ENCODE measurements at regions not wholly inside any gene's neighbourhood (a gene's known extent, or its start where the extent isn't known, plus 50 kb on each side); places are given as distances from the start of the nearest gene placed in this dataset.
"Not testable (repeated sequence)": the region's sequence is repeated elsewhere in the genome, so short reads cannot be mapped to it uniquely, and the experiment has no call there.

DNA sequence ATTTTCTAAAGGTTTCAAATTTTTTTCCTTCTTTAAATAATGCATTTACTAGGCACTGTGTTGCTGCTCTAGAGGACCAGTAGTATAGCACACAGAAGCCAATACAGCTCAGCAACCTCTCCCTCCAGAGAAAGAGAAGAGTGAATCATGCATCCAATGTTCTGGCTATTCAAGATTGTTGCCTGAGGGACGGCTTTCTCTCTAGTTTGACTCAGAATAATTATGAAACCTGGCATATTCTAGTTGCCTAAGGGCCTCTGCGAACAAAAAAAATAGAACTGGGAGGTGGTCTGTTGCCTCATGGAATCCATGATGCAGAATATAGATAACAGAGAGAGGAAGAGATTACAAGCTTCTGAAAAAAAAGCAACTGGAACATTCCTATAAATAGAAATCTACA lies 1233.3 kb upstream of the PABPC4L start:
- DNase-seq: no peak

DNA sequence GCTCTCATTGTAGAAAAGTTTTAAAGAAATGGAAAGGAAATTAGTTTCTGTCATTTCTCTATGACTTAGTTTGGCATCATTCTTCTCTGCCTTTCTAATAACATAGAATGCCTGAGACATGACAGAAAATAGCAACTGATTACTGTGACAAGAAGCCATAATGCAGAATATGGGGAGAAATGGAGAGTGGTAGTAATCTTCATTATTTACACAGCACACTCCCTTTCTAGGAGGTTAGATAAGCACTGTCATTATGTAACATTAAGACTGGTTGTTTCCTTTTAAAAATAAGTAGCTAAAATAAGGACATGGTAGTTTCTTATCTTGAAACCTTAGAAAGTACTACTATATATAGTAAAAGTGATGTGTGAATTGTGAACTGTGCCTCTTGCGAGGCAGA lies 1227.9 kb upstream of the PABPC4L start:
- no peak for DNase-seq

DNA sequence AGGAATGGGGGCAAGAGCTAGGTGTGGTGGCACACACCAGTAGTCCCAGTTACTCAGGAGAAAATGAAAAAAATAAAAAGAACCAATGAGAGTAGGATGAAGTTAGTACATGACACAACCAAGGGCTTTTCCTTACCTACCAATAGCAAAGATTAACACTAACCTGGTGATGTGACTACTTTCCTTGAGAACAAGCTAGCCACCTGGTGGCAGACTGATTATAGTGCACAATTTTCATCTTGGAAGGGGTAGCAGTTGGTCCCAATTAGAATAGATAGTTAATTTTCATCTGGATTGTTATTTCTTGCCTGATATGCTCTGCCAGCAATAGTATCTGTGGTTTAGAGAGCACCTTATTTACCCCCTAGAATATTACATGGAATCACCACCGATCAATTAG lies 1216.8 kb upstream of the PABPC4L start:
- DNase-seq: peak; percentile 59

DNA sequence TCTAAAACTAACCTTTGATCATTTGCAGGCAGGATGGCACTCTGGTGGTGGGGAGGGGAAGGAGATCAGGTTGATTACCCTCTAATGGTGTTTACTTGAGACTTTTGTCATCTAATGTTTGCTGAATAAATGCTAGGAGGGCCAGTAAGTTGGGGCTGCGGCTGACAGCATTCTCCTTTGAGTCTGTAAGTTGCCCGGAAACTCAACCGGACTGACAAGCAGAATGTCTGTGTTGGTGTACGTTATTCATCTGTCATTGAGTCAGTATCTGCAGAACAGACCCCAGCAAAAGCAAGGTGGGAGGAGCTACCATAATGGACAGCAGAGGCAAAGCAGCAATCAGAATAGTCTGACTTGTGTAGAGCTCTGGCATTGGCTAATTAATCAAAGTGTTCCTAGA lies 1210.6 kb upstream of the PABPC4L start:
- DNase-seq: peak; percentile 2

DNA sequence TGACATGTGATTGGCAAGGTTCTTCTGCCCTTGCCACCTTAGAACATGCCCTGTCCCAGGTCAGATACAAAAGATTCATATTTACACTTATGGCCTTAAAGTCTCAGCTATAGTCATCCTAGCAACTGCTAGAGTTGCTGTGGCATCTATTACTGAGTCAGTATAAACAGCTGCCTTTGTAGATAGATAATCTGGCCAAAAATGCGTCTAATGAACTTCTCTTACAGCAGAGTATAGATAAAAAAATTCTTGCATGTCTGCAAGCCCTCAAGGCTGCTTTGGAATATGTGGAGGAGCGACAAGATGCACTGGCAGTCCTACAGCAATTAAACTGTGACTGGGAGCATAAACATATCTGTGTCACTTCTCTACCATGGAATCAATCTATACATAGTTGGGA lies 1209.7 kb upstream of the PABPC4L start:
- DNase-seq: no peak

DNA sequence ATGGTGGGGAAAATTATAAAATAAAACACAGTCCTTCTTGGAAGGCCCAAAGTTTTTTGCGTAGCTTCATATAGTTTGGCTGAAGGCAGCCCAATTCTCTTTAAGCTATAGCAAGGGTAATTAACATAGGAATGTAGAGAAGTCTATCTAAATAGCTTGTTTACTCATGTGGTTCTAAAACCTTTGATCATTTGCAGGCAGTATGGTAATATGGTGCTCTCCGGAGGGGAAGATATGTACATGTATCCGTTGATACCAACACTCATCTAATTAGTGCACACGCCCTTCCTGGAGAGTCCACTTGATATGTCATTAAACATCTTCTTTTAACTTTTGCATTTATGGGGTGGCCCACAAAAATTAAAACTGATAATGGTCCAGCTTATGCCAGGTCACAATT lies 1207.7 kb upstream of the PABPC4L start:
- not testable (repeated sequence) for DNase-seq

DNA sequence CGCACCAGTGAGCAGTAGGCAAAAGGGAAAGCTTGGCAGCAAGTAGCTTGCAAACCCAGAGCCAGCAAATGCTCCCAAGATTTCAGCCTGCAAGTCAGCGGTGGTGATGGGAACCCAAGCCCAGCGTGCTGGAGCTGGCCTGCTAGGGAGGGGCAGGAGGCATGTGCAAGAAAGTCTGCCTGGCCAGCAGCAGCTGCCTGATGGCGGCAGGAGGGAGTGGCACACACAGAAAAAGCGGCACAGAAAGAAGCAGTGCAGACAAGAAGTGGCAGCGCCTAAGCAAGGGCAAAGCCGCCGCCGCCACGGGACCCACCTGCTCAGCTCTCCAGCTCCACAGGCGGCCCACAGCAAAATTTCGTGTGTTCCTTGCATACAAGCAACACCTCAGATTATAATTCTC lies 1206.5 kb upstream of the PABPC4L start:
- DNase-seq: no peak

DNA sequence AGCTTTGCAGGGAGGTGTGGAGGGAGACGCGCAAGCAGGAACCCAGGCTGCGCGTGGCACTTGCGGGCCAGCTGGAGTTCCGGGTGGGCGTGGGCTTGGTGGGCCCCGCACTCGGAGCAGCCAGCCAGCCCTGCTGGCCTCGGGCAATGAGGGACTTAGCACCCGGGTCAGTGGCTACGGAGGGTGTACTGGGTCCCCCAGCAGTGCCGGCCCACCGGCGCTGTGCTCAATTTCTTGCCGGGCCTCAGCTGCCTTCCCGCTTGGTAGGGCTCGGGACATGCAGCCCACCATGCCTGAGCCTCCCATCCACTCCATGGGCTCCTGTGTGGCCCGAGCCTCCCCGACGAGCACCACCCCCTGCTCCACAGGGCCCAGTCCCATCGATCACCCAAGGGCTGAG lies 1205.0 kb upstream of the PABPC4L start:
- not testable (repeated sequence) for DNase-seq

DNA sequence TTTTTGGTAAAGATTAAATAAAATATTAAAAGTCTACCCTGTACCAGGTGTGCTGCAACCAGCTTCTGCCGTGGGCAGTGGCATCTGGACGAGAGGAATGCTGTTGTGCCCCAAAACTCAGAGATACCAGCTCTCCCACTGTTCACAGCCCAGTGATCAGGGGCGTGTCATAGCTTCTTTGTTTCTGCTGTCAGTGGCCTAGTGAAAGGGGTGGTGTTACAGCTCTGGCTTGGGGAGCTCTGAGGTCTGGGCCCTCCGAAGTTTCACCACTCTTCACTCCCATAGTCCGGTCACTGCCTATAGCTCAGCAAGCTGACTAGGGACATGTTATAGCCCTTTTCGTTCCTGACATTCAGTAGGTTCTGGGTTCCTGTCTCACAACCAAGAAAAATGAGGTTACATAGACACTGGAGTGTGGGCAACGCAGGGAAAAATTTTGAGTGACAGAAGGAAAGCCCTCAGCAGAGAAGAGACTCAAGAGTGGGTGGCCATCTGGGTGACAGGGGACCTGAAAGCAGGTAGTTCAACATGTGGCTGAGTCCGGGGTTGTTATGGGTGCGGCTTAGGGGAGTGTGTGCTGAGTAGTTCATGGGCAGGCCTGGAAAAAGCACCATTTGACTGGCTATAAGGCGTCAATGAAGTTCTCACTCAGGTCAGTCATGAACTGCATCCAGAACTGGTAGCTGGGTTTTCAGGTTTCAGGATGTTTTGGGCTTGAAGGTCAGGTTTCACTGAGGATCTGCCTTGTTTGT lies 1184.4 kb upstream of the PABPC4L start:
- DNase-seq: no peak

DNA sequence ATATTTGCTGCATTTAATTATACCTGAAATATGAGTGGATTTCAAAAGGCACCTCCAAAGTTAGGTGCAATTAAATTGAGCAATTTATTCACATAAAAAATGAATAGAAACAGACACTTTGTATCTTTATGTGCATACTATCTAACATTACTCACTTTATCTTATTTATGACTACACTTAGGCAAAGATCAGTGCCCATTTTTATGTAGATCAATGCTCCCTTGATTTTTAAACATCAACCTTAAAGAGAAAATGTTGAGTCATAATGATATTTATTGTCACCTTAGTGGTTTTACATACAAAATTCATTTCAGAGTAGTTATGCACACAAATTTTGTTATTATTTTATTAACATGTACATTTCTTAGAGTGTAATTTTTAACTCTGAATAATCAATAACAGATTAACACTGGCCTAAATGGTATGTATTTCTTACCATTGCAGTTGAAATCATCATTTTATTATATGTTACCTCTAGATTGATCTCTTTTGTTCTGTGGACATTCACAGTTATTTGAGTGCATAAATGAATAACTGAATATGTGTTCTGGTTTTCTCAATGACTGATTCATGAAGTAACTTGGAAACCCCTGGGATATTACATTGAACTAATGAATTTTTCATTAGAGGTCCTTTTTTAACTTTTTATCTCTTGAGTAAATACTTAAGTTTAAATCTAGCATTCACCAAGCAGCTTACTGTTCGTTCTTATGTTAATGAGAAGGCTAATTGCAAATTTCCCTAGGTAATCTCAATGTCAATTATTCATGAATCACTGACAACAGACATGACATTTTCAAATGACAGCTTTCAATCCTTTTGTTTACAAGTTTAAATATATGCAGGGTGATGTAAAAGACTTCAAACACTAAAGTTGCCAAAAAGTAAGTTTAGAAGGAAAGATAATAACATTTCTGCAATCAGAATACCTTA lies 1182.0 kb upstream of the PABPC4L start:
- no peak for DNase-seq

DNA sequence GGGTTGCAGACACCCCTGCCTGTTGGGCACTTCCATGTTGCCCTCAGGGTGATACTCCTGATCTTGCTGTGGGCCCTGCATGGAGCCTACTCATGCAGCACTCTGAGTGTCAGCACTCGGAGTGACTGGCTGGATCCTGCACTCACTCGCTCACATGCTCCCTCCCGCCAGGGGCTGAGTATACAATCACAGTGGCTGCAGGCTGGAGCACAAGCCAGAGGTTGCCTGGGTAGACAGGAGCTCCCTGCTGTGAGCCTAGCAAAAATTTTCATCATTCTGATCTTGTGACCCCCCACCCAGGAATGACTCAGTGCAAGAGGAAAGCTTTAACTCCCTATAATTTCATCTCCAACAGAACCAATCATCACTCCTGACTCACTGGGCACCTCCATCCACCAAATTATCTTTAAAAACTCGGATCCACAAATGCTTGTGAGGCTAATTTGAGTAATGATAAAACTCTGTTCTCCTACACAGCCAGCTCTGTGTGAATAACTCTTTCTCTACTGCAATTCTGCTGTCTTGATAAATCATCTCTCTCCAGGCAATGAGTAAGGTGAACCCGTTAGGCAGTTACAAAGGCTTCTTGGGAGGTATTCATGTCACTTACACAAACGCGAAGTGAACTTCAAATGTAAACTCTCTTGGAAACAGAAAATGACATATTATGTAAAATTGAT lies 1180.8 kb upstream of the PABPC4L start:
- no peak for DNase-seq

DNA sequence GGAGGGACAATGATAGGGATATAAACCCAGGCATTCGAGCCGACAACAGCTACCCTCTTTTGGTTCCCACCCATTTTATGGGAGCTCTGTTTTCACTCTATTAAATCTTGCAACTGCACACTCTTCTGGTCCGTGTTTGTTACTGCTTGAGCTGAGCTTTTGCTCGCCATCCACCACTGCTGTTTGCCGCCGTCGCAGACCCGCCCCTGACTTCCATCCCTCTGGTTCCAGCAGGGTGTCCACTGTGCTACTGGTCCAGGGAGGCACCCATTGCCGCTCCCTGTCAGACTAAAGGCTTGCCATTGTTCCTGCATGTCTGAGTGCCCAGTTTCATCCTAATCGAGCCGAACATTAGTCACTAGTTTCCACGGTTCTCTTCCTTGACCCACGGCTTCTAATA lies 1170.5 kb upstream of the PABPC4L start:
- DNase-seq: no peak

DNA sequence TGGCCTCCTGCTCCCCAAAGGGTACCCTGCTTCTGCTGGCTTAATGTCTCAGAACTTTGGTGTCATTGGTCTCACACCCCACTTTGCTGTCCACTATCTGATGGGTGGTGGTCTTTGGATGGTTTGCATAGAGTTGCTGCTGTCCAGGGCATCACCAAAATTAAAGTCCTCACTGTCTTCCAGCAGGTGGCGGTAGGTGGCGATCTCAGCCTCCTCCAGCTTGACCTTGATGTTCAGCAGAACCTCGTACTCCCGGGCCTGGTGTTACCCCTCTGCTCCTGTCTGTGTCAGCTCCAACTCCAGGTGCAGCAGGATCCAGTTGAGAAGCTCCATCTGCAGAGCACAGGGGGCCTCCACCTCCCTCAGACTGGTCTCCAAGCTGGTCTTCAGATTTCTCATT lies 1169.5 kb upstream of the PABPC4L start:
- peak; percentile 52 for DNase-seq

DNA sequence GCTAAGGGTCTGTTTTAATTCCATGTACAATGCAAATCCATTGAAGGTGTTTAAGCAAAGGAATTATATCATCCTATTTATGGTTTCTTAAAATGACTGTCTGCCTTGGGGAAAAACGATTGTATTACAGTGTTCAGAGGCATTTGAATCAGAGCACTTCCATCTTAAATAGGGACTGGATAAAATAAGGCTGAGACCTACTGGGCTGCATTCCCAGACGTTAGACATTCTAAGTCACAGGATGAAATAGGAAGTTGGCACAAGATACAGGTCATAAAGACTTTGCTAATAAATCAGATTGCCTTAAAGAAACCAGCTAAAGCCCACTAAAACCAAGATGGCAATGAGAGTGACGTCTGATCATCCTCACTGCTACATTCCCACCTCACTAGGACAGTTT lies 1167.2 kb upstream of the PABPC4L start:
- no peak for DNase-seq

DNA sequence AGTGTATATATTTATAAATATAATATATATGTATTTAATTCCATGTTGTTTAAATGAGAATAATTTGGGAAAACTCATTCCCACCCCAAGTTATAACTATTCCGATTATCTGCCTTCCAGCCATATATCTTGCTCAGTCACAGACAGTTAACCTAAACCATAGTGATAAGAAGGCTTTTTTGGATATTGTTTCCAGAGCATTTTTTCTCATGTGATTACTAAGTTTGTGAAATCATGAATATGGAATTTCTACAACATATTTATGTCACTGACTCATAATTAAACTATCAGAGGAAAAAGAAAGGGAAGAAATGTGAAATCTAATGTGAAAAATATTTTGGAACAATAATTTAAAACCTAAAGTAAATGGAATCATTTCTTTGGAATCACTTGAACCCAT lies 1163.5 kb upstream of the PABPC4L start:
- no peak for DNase-seq

DNA sequence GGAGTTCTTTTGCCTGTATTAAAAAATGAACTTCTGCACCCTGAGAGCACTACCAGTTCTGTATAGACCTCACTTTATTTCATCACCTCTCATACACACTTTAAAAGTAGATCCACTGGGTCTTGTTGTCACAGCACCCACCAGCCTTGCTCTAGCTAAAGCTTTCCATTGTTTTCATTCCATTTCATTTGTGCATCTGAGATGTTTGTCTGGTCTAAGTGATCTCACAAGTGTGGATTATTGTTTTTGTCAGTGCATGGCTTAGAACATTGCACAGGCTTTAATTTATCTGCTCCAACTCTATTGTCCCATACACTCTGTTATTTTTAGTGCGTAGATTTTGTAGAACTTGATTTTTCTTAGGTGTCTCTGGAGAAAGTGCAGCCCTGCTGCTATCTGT lies 1157.5 kb upstream of the PABPC4L start:
- DNase-seq: no peak

DNA sequence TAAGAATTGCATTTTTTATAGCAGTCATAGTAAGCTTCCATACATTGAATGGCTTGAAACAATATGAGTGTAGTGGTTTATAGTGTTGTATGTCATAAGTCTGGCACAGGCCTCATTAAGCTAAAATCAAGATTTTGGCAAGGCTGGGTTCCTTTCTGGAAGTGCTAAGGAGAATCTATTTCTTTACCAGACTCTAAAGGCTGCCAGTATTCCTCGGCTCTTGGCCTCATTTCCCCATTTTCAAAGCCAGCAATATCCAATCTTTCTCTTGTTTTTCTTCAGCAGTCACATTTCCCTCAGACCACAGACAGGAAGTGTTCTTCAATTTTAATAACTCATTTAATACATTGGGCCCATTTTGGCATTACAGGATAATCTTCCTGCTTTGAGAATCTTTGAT lies 1155.5 kb upstream of the PABPC4L start:
- DNase-seq: no peak

DNA sequence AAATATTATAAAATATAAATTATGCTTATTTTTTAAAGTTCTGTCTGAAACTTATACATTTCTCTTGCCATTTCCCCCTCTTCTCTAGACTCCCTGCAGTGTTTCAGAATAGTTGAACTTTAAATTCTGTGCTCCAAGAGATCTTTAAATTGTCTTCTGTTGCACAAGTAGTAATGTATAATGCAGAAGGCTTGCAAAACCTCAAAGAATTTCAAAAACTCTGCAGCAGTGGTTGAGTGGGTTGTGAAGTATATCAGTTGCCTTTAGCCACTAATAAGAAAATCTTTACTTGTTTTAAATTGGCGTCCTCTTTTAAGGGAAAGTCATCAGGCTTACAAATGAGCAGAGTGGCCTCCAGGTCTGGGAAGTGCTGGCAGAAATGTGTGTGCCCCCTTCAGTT lies 1153.3 kb upstream of the PABPC4L start:
- no peak for DNase-seq

DNA sequence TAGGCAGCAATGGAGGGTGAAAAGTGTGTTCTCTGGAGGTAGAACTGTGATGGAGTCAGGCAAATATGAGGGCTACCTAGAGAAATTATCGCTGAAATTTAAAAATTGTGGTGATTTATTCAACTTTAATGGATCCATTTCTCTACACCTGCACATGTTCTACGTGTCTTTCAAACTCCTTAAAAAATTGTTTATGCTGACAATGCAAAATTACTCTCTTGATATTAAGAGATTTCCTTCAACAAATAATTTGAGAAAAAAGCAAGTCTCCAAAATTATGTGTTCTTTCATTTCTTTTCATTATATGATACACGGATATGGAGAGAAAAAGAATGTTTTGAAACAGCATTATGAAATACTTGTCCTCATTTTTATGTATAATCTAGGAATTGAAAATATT lies 1151.4 kb upstream of the PABPC4L start:
- DNase-seq: no peak

DNA sequence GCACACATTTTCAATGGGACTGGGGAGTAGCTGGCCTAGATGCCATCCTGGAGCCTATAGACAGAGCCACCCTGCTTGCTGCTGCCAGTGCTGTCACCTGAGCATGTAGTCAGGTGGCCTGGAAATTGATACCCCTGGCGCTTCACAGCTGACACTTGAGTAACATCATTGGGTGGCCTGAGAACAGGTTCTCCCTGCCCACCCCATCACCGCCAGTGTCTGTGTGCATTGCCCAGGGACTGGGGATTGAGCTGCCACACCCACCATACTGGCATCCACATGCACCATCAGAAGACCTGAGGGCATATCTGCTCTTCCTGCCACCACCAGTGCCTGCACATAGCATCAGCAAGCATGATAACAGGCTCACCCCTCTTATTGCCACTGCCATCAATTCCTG lies 1142.9 kb upstream of the PABPC4L start:
- no peak for DNase-seq

DNA sequence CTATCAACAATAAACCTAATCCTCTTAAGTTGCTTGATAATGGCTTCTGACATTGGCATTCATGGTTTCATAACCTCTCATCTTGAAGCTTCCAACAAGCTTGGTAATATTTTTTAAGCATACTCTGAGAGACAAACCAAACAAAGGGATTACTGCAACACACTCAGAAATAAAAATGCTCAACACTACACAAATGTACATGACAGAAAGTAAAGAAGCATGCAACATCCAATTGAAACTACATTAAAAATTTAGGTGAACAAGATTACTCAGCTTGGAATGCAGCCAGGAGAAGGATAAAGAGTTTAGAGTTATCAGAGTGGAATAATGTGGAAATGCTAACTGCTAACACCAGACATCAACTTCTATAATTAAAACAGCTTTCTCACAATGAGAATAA lies 1136.6 kb upstream of the PABPC4L start:
- DNase-seq: peak; percentile 55

DNA sequence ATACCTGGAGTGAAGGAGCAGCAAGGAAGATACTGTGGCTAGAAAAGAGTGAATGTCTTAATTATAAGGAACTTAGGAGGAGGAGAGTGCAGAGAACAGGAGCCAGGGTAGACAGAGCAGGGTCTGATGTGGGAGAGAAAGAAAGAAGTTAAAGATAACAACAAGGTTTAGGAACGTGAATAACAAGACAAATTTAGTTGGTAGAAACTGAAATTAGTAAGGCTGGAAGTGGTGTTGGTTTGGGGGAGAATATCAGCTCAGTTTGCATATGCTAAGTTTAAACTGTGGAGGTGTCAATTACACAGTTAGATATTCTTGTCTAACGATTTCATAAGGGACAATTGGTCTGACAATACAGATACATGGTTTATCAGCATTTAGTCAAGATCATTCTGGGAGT lies 1123.7 kb upstream of the PABPC4L start:
- peak; percentile 2 for DNase-seq

DNA sequence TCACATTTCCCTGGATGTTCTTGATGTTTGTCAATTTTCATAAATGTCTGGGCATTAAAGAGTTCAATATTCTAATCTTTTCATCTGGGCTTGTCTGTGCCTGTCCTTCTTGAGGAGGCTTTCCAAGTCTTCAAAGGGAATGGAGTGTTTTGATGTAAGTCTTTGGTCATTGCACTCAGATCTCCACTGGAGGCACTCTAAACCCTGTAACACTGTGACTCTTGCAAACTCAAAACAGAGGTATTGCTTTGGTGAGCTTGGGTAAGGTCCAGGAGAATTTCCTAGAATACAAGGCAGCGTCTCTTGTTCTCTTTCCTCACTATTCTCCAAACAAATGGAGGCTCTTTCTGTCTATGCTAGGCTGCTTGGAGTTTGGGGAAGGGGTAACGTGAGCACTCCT lies 1118.1 kb upstream of the PABPC4L start:
- DNase-seq: peak; percentile 25

DNA sequence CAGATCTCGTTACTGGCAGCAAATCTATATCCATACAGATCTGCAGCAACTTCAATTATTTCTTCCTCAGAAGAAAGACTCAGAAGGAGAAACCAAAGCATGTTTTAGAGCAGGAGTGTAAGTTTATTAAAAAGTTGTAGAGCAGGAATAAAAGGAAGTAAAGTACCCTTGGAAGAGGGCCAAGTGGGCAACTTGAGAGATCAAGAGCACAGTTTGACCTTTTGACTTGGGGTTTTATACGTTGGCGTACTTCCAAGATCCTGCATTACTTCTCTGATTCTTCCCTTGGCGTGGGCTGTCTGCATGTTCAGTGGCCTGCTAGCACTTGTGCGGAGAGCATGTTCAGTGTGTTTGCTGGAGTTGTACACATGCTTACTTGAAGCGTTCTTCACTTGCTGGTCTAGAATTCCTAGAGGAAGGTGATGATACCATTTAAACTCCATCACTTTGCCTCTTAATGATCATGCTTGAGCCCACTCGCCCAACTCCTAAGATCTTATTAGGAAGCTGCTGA lies 1114.7 kb upstream of the PABPC4L start:
- peak; percentile 3 for DNase-seq
